GM10266 (cell line): ENCODE measurements at regions not wholly inside any gene's neighbourhood (a gene's known extent, or its start where the extent isn't known, plus 50 kb on each side); places are given as distances from the start of the nearest gene placed in this dataset.

ENCODE experiments used
- DNase-seq: peaks from one replicate; pipeline ENCODE4 v3.0.0; 2012; ENCODE audit errors: extremely low spot score
- TF ChIP-seq, protein P1 (sequence below): IDR thresholded peaks from 2 replicates; pipeline ENCODE4 v1.5.1; 2012; ENCODE audit warnings: mild to moderate bottlenecking, low read depth; ENCODE audit not compliant: control insufficient read depth, insufficient read depth; ENCODE audit errors: missing control alignments

GRCh38 chr6:147759093-147759492 lies 250.6 kb downstream of the SAMD5 start:
- no peak for DNase-seq
- TF ChIP-seq, protein P1, sequence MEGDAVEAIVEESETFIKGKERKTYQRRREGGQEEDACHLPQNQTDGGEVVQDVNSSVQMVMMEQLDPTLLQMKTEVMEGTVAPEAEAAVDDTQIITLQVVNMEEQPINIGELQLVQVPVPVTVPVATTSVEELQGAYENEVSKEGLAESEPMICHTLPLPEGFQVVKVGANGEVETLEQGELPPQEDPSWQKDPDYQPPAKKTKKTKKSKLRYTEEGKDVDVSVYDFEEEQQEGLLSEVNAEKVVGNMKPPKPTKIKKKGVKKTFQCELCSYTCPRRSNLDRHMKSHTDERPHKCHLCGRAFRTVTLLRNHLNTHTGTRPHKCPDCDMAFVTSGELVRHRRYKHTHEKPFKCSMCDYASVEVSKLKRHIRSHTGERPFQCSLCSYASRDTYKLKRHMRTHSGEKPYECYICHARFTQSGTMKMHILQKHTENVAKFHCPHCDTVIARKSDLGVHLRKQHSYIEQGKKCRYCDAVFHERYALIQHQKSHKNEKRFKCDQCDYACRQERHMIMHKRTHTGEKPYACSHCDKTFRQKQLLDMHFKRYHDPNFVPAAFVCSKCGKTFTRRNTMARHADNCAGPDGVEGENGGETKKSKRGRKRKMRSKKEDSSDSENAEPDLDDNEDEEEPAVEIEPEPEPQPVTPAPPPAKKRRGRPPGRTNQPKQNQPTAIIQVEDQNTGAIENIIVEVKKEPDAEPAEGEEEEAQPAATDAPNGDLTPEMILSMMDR = no peak

- DNase-seq = no peak
- TF ChIP-seq, protein P1 = no peak
Measured at GRCh38 chr6:147759536-147759935, 251.0 kb downstream of the SAMD5 start.

DNA sequence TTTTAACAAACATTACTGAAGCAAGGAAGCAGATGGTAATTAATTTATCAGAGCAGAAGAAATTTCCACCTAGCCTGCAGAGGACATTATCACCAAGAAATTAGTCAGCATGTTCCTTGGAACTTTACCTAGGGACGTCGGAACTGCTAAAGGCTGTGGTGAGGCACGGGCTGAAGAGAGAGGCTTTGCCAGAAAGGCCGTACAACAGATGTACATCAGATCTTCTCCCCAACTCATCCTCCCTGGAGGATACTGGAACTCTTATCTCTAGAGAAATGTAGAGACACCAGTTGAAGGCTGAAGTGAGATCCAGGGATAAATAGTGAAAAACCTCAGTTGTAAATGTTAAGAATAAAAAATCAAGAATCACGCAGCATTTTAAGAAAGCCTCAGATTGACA lies 257.1 kb downstream of the SAMD5 start:
- no peak for DNase-seq
- TF ChIP-seq, protein P1 = no peak

- no peak for DNase-seq
- TF ChIP-seq, protein P1 = no peak
Measured at GRCh38 chr6:147768969-147769368, 260.5 kb downstream of the SAMD5 start.

DNA sequence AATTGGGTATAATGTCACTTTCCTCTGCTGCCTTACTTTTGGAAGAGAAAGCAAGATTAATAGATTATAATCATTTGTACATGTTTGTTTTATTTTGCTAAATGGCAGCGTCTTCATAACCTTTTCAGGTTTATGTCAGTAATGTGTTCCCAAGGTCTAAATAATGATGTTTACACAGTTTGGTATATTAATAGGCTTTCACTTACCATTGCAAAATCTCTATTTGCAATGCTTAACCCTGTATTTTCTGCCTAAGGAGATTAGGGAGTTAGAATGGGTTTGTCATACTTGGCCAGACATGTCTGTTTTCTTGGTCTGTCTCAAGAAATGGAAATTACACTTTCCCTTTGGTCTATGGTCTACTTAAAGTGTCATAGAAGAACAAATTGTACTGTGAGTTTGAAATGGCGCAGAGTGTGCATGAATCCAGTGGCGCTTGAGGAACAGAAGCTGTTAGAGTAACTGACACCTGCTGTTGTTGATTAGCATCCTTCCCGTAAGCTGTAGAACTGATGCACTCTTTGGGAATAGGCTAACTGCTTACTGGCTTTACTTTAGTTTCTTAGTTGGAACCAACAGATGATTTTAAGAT lies 261.1 kb downstream of the SAMD5 start:
- TF ChIP-seq, protein P1 = no peak

DNA sequence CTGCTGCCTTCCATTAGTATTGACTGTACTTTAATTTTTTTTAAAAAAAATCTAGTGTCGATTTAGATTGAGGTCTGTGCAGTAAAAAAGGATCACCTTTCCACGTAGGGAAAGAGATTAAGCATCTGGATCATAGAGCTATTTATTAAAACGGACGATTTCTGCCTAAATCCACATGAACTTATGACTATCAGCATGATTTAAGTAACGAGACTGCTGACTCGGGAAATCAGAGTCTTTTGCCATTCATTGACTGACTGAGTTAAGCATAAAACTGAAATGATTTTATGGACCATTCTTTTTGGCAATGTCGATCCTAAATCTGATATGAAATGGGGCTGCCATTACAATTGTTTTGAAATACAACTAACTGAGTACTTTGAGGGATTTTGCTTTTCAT lies 261.7 kb downstream of the SAMD5 start:
- TF ChIP-seq, protein P1 = no peak
- no peak for DNase-seq

More for the DNA sequence above, 261.1 kb downstream of the SAMD5 start:
- DNase-seq = no peak

DNA sequence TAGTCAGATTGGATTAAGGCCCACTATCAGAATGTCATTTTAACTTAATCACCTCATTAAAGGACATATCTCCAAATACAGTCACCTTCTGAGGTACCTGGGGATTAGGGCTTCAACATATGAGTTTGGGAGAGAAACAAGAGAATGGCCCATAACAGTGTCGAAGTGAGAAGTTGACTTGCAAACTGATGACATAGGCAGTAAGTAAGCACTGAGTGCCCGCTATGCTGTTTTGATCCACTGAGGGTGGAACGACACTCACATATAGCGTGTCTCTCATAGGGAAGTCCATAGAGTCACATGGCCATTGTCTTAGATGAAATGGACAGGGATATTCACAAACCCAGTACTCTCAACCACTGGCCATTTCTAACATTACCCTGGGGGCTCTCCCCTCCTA lies 264.2 kb downstream of the SAMD5 start:
- TF ChIP-seq, protein P1 = no peak
- DNase-seq = no peak
